ENCODE measurements at regions not wholly inside any gene's neighbourhood (a gene's known extent, or its start where the extent isn't known, plus 50 kb on each side); places are given as distances from the start of the nearest gene placed in this dataset.

GRCh38 chr6:23518294-23518693 is 607.7 kb upstream of the NRSN1 start:
- no peak for DNase-seq
- Histone ChIP-seq H3K4me1 (no peaks in the 10 kb centered on the region), H3K27ac (no peak overlapping the region), H3K9me3 (no peaks in the 10 kb centered on the region), H3K4me3 (no peak overlapping the region), H3K27me3 (no peaks in the 10 kb centered on the region), H3K36me3 (no peaks in the 10 kb centered on the region), H3K9ac (ENCODE audit: low read depth in 2 of 2, low read length in 2 of 2) (no peak overlapping the region)
- intact Hi-C loops (cut with DNase I) = no loop called here
- TF ChIP-seq, protein P1, sequence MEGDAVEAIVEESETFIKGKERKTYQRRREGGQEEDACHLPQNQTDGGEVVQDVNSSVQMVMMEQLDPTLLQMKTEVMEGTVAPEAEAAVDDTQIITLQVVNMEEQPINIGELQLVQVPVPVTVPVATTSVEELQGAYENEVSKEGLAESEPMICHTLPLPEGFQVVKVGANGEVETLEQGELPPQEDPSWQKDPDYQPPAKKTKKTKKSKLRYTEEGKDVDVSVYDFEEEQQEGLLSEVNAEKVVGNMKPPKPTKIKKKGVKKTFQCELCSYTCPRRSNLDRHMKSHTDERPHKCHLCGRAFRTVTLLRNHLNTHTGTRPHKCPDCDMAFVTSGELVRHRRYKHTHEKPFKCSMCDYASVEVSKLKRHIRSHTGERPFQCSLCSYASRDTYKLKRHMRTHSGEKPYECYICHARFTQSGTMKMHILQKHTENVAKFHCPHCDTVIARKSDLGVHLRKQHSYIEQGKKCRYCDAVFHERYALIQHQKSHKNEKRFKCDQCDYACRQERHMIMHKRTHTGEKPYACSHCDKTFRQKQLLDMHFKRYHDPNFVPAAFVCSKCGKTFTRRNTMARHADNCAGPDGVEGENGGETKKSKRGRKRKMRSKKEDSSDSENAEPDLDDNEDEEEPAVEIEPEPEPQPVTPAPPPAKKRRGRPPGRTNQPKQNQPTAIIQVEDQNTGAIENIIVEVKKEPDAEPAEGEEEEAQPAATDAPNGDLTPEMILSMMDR (IDR thresholded peaks at IDR 0.05) = no peak

- intact Hi-C loops (cut with DNase I) = no loop called here
- H3K36me3 ChIP-seq = no peaks in the 10 kb centered on the region
- no peaks in the 10 kb centered on the region for H3K27me3 ChIP-seq
- H3K27ac ChIP-seq = no peak overlapping the region
- no peaks in the 10 kb centered on the region for H3K4me1 ChIP-seq
- TF ChIP-seq, protein P1 (IDR thresholded peaks at IDR 0.05) = no peak
- DNase-seq = no peak
- H3K4me3 ChIP-seq = no peak overlapping the region
- no peak overlapping the region for H3K9ac ChIP-seq (ENCODE audit: low read depth in 2 of 2, low read length in 2 of 2)
- no peaks in the 10 kb centered on the region for H3K9me3 ChIP-seq
Observed at GRCh38 chr6:23522792-23523547, 603.0 kb upstream of the NRSN1 start.

DNA sequence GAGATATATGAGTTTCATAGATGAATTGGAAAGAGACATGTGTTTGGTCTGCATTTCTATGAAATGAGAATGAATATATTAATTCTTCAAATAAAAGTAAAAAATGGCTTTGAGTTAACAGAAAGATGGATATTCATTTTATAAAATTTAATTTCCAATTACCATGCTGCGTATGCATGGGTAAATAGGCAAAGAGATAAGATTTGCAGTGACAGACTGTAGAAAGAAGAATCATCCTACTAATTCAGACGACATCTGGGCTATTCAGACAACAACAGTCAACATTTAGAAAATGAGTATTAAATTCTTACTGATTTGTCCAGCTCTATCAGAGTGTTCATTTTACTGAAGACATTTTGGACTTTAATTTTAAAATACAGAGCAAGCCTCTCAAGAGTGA is 602.2 kb upstream of the NRSN1 start:
- Histone ChIP-seq H3K27me3 (no peaks in the 10 kb centered on the region), H3K4me3 (no peak overlapping the region), H3K36me3 (no peaks in the 10 kb centered on the region), H3K4me1 (no peaks in the 10 kb centered on the region), H3K9ac (ENCODE audit: low read depth in 2 of 2, low read length in 2 of 2) (no peak overlapping the region), H3K9me3 (no peaks in the 10 kb centered on the region), H3K27ac (no peak overlapping the region)
- no peak for DNase-seq
- TF ChIP-seq, protein P1 (IDR thresholded peaks at IDR 0.05) = no peak
- intact Hi-C loops (cut with DNase I) = no loop called here

- intact Hi-C loops (cut with DNase I) = no loop called here
- H3K4me1 ChIP-seq = no peaks in the 10 kb centered on the region
- H3K9me3 ChIP-seq = no peaks in the 10 kb centered on the region
- no peak overlapping the region for H3K4me3 ChIP-seq
- no peaks in the 10 kb centered on the region for H3K36me3 ChIP-seq
- TF ChIP-seq, protein P1 (IDR thresholded peaks at IDR 0.05) = no peak
- H3K27ac ChIP-seq = no peak overlapping the region
- H3K27me3 ChIP-seq = no peaks in the 10 kb centered on the region
- DNase-seq = no peak
- H3K9ac ChIP-seq (ENCODE audit: low read depth in 2 of 2, low read length in 2 of 2) = no peak overlapping the region
Observed at GRCh38 chr6:23524548-23524947, 601.5 kb upstream of the NRSN1 start.

- no peaks in the 10 kb centered on the region for H3K9me3 ChIP-seq
- no peaks in the 10 kb centered on the region for H3K27me3 ChIP-seq
- H3K4me3 ChIP-seq = no peak overlapping the region
- no peaks in the 10 kb centered on the region for H3K36me3 ChIP-seq
- H3K27ac ChIP-seq = no peak overlapping the region
- H3K4me1 ChIP-seq = no peaks in the 10 kb centered on the region
- TF ChIP-seq, protein P1 (IDR thresholded peaks at IDR 0.05) = no peak
- H3K9ac ChIP-seq (ENCODE audit: low read depth in 2 of 2, low read length in 2 of 2) = no peak overlapping the region
- DNase-seq = no peak
- intact Hi-C loops (cut with DNase I) = no loop called here
Observed at GRCh38 chr6:23526526-23526925, 599.5 kb upstream of the NRSN1 start.
